ENCODE measurements at regions not wholly inside any gene's neighbourhood (a gene's known extent, or its start where the extent isn't known, plus 50 kb on each side); places are given as distances from the start of the nearest gene placed in this dataset.

DNA sequence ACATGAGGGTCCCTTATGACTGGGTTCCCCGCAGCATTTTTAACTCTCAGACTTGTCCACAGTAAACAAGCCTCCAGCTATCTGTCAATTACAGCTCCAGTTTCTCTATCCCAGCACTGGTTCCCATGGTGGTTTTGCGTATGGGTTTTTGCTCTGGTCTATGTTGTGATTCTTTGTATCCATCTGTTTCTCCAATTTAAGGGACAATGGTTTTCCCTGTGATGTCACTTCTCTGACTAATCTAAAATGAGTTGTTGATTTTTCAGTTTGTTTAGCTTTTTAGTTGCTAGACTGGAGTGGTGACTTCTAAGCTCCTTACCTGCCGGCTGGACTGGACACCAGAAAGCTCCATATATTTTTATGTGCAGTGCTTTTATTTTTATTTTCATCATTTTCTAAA lies 303.7 kb downstream of the INHBA start:
- no peak for TF ChIP-seq CTCF (IDR thresholded peaks at IDR 0.05)
- no peak for TF ChIP-seq POLR2A (IDR thresholded peaks at IDR 0.05)
